HG02571 (cell line): ENCODE measurements at regions not wholly inside any gene's neighbourhood (a gene's known extent, or its start where the extent isn't known, plus 50 kb on each side); places are given as distances from the start of the nearest gene placed in this dataset.
"Not testable (repeated sequence)": the region's sequence is repeated elsewhere in the genome, so short reads cannot be mapped to it uniquely, and the experiment has no call there.

Experiments
- ATAC-seq: cut with Tn5 transposase; IDR thresholded peaks from one replicate; pipeline ENCODE4 v1.9.1; 2021; ENCODE audit warnings: mild to moderate bottlenecking, moderate library complexity; ENCODE audit not compliant: unreplicated experiment

- ATAC-seq, result no peak
Measured at GRCh38 chr2:199040522-199040921, 417.2 kb downstream of the SATB2 start.

DNA sequence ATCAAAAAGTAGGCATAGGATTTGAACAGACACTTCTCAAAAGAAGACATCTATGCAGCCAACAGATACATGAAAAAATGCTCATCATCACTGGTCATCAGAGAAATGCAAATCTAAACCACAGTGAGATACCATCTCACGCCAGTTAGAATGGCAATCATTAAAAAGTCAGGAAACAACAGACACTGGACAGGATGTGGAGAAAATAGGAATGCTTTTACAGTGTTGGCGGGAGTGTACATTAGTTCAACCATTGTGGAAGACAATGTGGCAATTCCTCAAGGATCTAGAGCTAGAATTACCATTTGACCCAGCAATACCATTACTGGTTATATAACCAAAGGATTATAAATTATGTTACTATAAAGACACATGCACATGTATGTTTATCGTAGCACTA lies 424.0 kb downstream of the SATB2 start:
- not testable (repeated sequence) for ATAC-seq

- no peak for ATAC-seq
Measured at GRCh38 chr2:199025146-199025545, 432.6 kb downstream of the SATB2 start.

DNA sequence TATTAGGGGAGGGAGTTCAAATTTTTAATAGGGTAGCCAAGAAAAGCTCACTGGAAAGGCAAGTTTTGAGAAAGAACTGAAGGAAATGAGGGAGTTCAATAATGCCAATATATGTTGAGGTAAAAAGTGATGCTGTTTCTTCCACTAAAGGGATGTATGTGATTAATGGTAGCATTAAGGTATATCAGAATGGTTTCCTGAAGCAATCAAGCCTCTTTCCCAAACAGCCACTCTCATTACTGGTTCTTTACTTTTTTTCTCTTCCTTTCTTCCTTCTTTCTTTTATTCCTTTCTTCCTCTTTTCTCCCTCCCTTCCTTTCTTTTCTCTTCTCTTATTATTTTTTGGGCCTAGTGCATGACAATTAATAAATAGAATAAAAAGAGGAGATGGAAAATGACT lies 433.5 kb downstream of the SATB2 start:
- no peak for ATAC-seq

GRCh38 chr2:199019898-199020507 lies 437.7 kb downstream of the SATB2 start:
- ATAC-seq, result no peak

- no peak for ATAC-seq
Measured at GRCh38 chr2:199018826-199019225, 438.9 kb downstream of the SATB2 start.

DNA sequence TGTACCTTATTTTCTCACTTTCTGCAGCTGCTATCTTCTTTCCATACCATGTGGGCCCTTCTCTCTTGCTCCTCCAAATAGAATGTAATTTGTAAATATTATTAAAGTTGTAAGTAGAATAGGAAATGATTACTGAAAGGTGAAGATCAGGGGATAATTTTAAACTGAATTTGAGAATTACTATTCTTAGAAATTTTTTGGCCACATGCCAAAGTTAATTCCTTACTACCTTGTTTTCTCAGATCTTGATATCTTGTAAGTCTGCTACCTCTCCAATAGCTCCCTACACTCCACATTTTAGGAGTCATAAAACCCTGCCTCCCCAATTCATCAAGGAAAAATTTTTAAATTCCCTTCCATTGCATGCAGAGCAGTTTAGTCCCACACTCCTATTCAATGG lies 442.7 kb downstream of the SATB2 start:
- ATAC-seq, result no peak

DNA sequence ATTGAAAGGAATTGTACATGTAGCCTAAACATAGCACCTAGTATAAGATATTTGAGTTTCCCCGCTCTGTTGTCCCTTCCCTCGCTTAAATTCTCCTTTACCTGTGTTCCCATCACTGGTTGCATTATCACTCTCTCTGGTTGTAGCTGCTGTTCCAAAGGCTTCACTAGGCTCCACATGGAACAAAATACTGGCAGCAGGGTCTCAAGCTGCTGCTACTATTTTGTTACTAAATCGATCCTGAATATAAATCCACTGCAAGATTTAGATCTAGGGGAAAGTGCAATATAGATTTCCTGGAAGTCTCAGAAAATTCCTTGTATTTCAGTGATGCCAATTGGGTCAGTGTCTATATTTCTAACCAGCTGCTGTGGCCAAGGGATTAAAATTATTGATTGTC lies 443.5 kb downstream of the SATB2 start:
- no peak for ATAC-seq

DNA sequence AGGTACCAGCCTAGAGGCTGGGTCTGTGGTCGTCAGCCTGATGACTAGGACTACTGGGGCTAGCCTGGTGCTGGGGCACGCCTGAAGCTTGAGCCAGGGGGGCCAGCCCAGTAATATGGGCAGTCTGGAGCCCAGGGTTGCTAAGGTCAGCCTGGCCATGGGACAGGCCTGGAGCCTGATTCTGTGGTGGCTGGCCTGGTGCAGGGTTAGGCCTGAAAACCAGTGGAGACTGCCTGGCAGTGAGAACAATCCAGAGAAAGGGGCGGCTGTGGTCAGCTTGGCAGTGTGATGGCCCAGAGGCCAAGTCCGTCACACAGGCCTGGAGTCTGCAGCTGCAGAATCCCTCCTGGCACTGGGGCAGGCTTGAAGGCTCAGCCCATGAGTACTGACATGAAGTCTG lies 445.8 kb downstream of the SATB2 start:
- no peak for ATAC-seq

GRCh38 chr2:198994678-198995077 lies 463.1 kb downstream of the SATB2 start:
- ATAC-seq, result no peak

GRCh38 chr2:198991431-198991830 lies 466.3 kb downstream of the SATB2 start:
- no peak for ATAC-seq

GRCh38 chr2:198975779-198976178 lies 482.0 kb downstream of the SATB2 start:
- ATAC-seq, result no peak

- no peak for ATAC-seq
Measured at GRCh38 chr2:198973785-198974184, 484.0 kb downstream of the SATB2 start.

GRCh38 chr2:198973181-198973580 lies 484.6 kb downstream of the SATB2 start:
- ATAC-seq, result no peak

DNA sequence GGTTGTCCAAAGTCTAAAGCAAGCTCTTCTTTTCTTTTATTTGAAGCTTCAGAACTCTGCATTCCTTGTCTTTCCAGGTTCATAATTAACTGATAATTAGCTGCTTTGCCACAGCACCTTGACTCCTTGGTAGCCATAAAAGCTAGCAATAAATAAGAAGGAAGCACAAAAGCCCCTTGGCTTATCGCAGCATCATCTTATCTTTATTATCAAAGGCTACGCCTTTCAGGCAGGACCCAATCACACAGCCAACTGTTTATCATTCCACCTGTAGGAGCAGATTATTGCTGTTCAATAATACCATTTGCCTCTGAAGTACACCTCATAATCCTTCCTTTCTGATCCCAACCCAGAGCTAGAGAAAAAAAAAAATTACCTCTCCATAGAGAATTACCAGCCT lies 489.2 kb downstream of the SATB2 start:
- ATAC-seq, result no peak

DNA sequence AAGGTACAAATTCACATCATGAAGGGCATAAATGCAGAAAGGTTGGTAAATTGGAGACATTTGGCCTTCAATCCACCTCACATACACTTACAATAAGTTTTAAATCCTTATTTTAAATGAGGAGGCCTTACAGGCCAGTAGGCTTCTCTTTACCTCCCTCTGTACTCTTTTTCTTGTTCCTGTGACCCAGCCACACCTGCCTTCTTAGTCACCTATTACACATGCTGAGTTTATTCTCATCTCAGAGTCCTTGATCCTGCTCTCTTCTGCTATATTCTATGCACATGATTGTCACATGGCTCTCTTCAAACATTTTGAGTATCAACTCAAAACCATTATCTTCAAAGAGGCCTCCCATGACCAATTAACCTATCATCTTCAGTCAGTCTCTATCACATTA lies 491.5 kb downstream of the SATB2 start:
- ATAC-seq, result no peak

- no peak for ATAC-seq
Measured at GRCh38 chr2:198961547-198961946, 496.2 kb downstream of the SATB2 start.

- no peak for ATAC-seq
Measured at GRCh38 chr2:198957181-198957580, 500.6 kb downstream of the SATB2 start.

GRCh38 chr2:198953328-198953727 lies 504.4 kb downstream of the SATB2 start:
- ATAC-seq, result no peak

- ATAC-seq, result no peak
Measured at GRCh38 chr2:198950803-198951202, 506.9 kb downstream of the SATB2 start.

DNA sequence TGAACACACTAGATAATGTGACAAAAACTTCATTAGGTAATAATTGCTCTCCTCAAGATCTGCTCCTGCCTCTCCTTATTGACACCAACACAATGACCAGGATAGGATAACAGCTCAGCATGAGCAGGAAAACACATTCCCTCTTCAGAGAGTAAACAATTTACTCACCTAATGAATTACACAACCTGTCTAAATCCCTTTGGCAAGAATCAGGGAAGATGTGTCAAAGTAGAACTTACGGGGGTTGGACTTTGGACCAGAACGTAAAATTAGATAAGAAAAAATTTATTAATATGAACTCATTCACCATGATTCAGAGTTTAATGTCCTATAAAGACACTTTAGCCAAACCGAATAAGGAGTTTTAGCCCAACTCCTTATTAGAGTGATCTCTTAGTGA lies 512.2 kb downstream of the SATB2 start:
- ATAC-seq, result no peak

DNA sequence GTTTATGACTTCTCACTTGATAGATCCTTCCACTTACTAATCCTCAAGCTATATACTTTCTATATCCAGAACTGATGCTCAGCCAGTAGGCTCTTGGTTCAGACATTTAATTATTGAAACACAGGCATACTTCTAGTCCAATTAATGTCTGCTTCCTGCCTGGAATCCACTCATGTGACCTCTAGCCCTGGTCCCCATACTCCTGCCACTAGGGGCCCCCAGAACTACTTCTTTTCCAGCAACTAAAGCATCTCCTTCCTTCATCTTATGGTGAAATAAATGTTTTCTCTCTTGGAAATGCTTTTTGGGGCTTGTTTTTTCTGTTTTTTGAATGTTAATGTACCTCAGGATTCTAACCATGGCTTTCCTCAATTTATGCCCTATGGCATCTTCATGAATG lies 527.6 kb downstream of the SATB2 start:
- no peak for ATAC-seq

- no peak for ATAC-seq
Measured at GRCh38 chr2:198928026-198928425, 529.7 kb downstream of the SATB2 start.
